Ureter (tissue), 1 donor: ENCODE measurements at regions not wholly inside any gene's neighbourhood (a gene's known extent, or its start where the extent isn't known, plus 50 kb on each side); places are given as distances from the start of the nearest gene placed in this dataset.
"Not testable (repeated sequence)": the region's sequence is repeated elsewhere in the genome, so short reads cannot be mapped to it uniquely, and the experiment has no call there.

Source experiments
- DNase-seq: peaks from one replicate; pipeline ENCODE4 v3.0.0-alpha.2; 2020; ENCODE audit warnings: low spot score
- donor health status: DM: yes; HTN: yes; CAD: no.

GRCh38 chr2:113341191-113341869 lies 62.6 kb upstream of the PAX8 start:
- DNase-seq, result no peak

- peak; percentile 53 for DNase-seq
Observed at GRCh38 chr2:113337809-113338208, 59.1 kb upstream of the PAX8 start.

GRCh38 chr2:113336040-113336439 lies 57.3 kb upstream of the PAX8 start:
- DNase-seq, result peak; percentile 51

- DNase-seq, result no peak
Observed at GRCh38 chr2:113334147-113334546, 55.4 kb upstream of the PAX8 start.

- DNase-seq, result not testable (repeated sequence)
Observed at GRCh38 chr2:113333735-113334134, 55.0 kb upstream of the PAX8 start.

- not testable (repeated sequence) for DNase-seq
Observed at GRCh38 chr2:113330060-113330767, 51.5 kb upstream of the PAX8 start.

- not testable (repeated sequence) for DNase-seq
Observed at GRCh38 chr2:113328973-113329372, 50.3 kb upstream of the PAX8 start.

GRCh38 chr2:113328572-113328971 lies 49.9 kb upstream of the PAX8 start:
- not testable (repeated sequence) for DNase-seq
